ENCODE measurements at regions not wholly inside any gene's neighbourhood (a gene's known extent, or its start where the extent isn't known, plus 50 kb on each side); places are given as distances from the start of the nearest gene placed in this dataset.

DNA sequence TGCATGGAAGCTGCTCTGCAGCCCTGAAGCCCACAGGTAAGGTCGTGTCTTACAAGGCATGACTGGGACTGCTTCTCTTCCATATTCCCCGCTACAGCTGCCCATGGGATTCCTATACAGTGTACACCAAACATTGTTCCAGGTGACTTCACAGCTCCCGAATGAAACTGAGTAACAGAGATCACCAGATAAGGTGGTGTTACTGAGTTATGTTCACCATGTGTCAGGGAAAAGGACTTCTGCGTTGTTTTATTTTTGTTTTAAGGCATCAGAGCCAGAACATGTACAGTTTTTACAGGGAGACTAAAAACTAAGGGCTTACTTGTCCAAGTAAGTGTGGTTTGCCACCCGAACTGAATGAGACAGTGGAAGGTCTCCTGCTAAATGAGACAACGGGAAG lies 138.3 kb downstream of the CD83 start:
- DNase-seq: no peak

DNA sequence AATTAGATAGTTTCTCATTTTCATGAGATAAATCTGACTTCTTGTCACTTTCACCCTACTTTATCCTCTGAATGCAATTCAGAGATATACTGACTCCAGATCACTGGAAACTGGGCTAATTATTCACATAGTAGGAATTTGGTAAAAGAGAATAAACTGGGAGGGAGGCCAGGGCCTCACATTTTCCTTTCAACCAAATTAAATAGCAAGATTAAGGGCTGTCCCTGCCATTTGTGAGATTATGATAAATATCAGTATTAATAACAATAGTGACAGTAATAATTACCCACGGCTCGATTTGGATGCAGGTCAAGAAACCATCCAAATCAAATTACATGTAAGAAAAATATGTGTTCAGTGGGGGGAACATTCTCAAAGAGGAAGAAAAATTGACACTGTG lies 140.5 kb downstream of the CD83 start:
- no peak for DNase-seq

DNA sequence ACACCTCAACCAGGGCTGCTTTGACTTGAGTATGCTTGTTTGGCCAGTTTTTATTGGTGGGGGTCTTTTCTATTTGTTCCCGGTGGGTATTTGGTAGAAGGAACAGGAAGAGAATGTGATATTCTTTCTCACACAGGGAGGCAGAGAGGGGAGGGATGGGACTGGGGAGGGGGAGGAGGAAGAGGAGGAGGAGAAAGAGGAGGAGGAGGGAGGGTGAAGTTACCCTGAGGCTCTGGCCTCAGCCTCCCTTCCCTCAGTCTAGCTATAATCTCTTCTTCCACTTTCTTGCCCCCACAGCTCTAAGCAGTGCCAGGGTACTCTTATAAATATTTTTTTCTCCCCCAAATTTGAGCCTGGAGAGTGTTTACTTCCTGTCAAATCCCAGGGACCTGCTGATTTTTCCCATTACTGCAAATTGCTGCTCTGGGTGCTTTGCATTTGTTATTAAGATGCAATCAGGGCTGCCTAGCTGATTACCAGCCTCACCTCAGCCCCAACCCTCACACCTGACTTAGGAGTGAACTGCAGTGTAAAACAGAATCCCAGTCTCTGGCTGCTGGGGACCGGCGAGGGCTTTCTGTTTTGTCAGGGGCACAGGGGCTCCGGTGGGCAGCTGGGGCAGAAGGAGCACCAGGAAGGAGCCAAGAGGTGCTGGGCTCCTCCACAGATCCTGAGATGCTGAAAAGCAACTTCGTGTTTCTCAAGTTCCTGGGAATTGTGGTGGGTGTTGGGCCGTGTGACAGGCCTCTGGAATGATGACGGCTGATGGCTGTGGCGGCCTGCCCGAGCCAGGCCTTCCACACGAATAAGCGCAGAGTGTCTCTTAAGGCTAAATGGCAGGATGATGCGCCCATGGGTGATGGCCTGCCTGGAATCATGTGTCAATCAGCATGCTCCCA lies 141.4 kb downstream of the CD83 start:
- peak in 1 of 2 experiments; percentile 44 for DNase-seq

DNA sequence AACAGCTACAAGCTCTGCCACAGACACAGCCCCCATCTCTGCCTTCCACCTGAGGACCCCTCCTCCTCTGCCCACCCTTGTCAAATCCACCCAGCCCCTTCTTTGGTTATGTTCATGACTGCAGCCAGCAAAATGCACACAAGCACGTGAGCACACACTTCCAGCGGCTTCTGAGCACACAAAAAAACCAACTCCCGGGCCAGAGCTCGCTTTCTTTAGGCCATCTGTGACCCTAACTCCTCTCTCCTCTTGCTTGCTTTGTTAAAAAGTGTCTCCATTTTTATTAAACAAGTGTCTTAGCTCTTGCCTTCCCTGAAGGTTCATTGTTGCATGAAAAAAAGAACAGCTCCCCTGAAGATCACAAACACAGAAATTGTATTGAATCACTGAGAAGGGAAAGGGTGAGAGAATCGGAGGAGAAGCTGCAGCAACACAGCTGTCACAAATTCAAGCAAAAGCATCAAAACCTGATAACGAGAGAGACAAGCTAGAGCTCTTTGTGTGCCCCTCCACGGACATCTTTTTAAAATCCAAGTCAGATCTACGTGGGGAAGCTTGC lies 142.1 kb downstream of the CD83 start:
- DNase-seq: no peak

DNA sequence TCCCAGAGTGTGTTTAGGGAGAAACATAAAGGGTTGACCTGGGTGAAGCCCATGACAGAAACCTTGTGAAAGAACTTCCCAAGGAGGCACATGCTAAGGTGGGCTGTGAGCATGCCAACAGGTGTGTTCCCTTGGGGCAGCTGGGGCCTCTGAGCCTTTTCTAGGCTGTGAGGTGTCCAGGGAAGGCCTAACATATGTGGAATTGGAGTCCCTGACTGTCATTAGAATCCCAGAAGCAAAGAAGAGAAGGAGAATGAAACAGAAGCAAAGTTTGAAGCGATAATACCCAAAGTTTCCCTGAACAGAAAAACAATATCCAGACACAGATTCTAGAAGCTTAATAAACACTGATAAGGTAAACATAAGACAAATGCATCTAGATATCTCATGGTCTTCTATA lies 143.3 kb downstream of the CD83 start:
- no peak for DNase-seq

DNA sequence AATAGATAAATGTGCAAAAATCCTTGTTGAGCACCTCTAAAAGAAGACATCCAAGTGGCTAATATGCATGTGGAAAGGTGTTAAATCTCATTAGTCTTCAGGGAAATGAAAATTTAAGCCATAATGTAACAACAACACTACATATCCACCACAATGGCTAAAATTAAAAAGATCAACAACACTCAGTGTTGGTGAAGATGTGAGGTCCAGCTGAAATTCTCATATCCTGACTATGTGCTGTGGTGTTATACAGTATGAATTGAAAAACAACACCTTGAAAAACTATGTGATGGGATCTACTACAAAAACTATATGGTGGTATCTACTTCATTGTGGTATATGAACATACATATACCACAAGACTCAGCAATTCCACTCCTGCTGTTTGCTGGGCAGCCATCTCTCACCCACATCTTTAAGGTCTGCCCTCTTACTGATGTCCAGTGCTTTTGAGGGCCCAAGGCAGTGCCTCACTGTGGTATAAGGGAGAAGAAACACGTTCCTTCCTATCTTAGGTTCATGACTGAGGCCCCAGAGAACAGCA lies 146.4 kb downstream of the CD83 start:
- no peak for DNase-seq

DNA sequence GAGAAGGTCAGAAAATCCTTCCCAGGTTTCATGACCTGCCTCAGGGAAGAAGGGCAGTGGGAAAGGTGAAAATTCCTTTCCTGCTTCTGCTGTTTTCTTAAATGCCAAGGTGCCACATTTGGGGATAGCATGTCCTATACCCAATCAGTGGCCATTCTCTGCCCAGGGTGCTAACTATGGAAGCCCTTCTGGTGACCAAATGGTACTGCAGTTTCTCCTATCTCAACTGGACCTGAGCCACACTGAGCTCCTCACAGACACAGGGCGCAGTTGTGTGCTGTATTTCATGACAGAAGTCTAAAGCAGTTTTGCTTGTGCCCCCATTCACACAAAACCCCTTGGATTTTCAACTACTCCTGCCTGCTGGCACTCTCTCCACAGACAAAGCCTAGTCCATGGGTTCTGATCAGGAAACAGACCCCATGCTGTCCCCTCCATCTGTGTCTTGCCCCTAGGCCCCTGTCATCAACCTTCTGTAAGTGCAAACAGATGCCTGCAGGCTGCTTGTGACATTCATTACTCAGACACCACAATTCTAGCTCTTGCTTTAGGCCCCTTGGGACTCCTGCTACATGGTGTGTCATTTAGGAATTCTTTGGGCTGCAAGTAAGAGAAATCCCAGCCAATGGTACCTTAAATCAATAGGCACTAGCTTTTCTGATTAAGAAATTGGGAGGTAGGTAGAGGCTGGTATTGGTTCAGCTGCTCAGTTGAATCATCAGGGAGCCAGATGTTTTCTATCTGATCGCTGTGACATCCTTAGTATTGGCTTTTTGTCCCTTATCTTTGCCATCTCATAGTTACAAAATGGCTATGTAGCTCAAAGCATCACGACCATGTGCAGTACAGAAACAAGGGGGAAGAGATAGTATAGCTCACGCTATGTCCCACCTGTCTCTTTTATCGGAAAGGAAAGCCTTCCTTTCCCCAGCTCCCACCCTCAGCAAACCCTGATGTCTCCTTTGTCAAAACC lies 147.8 kb downstream of the CD83 start:
- peak in 1 of 2 experiments; percentile 9 for DNase-seq

DNA sequence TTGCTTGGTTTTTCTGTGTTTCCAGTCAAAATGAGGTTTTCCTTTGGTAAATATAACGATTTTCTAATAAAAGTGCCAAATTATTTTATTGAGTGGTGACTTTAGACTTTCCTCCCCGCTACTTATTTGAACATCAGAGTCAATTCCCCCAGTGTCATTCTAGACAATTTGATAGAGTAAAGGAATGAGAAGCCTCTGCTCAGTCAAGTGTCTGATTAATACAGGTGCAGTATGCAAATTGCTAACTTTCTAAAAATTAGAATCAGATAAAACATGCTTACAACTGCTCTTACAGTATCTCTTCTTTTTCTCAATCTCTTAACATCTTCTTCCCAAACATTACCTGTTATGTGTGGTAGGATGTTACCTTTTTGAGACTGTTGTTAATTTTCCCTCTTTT lies 148.7 kb downstream of the CD83 start:
- no peak for DNase-seq

DNA sequence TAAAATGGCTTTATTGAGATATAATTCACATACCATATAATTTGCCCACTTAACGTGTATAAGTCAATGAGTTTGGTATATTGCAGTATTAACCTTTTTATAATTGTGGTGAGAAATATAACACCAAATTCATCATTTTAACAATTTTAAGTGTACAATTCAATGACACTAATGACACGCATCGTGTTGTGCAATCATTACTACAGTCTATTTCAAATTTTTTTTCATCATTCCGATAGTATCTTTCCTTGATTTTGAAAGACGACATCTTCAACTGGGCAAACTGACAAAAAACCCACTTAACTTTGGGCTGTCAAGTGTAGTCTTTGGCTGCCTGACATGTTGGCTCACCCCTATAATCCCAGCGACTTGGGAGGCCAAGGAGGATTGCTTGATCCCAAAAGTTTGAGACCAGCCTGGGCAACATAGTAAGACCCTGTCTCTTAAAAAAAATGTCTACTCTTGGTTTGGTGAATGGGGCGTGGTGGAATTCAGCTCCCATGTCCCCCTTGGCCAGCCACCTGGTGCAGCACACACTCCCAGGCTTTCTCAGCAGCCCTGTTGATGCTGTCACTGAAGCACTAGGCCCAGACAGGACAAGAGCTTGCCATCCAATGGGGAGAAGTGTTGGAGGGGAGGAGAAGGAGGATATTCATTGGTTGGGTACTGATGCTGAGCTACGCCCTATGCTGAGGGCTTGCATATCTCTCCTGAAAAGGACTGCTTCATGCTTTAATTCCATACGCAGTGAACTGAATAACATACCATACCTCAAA lies 150.5 kb downstream of the CD83 start:
- no peak for DNase-seq

DNA sequence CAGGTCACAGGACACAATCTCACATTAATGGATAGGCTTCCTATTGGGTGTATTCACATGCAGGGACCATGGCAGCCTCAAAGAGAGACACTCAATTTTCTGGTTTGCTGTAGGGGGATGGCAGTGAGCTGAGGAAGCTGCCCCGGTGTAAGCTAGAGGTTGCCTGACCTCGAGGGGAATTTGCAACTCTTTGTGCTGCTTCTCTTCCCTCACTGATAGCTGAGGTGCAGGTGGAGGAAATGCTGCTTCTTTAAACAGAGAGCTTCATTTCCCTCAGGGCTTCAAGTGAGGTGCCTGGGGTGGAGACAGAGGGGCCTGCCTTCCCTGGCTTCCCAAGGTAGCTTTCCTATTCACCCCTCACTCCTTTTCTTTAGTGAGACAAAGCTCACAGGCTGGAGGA lies 151.9 kb downstream of the CD83 start:
- no peak for DNase-seq

DNA sequence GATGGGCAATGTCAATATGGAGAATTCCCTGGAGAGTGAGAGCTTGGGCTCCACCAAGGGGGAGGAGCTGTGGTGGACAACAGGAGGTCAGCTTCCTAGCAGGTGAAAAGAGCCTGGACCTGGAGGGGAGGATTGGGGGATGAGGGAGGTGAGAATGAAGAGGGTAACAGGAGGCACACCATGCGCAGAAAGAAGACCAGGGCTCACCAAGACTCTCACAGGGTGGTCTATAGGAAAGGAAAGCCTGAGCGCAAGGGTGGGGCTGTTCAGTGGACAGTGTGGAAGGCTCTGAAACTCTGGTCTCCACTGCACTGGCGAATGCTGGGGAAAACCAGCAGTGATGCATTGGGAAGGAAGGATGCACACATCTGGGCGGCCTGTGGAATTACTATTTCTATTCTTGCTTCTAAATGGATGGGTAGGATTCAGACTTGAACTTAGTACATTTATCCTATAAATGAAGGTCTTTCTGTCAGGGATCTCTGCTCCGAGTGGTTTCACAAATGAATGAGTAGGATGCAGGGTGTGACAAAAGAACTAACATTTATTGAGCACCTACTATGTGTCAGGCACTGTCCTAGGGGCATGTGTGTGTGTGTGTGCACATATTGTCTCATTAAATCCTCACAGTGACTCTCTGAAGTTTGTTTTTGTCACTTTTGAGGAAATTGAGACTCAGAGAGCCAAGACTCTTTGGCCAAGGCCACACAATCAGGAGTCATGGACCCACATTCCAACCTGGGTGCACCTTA lies 152.7 kb downstream of the CD83 start:
- DNase-seq: no peak

DNA sequence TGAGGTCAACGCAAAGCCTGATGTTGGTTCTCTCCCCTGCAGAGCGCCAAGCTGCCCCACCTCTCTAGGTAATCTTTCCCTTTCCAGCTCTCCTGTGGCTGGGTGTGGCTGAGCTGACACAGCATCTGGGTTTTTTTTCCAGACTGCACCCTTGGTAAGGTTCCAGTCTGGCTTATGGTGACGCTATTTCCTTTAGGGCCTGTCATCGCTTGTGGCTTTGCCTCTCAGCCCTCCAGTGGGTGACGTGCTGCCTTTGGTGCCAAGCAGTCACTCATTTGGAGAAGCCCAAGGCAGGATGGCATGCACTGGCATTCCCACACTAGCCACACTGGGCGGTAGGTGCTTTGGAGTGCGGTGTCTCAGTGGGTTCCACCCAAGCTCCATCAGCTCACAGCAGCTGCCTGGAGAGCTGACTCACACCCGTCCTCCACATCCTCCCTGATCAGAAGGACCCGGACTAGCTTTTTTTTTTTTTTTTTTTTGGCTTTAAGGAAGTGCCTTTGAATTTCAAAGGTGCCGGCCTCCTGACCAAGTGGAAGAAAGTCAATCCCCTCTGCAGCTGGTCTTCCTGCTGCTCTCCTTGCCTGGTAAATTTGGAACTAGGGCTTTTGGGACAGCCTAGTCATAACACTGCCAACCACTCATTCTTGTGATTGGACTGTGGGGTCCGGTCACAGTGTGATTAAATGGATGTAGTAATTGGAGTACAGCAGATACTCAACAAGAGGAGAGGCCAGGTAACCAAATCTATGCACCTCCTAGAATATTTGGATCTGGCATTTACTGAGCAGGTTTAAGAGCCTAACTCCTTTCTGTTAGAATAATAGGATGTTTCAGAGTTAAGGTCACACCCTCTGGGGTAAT lies 153.6 kb downstream of the CD83 start:
- DNase-seq: no peak

DNA sequence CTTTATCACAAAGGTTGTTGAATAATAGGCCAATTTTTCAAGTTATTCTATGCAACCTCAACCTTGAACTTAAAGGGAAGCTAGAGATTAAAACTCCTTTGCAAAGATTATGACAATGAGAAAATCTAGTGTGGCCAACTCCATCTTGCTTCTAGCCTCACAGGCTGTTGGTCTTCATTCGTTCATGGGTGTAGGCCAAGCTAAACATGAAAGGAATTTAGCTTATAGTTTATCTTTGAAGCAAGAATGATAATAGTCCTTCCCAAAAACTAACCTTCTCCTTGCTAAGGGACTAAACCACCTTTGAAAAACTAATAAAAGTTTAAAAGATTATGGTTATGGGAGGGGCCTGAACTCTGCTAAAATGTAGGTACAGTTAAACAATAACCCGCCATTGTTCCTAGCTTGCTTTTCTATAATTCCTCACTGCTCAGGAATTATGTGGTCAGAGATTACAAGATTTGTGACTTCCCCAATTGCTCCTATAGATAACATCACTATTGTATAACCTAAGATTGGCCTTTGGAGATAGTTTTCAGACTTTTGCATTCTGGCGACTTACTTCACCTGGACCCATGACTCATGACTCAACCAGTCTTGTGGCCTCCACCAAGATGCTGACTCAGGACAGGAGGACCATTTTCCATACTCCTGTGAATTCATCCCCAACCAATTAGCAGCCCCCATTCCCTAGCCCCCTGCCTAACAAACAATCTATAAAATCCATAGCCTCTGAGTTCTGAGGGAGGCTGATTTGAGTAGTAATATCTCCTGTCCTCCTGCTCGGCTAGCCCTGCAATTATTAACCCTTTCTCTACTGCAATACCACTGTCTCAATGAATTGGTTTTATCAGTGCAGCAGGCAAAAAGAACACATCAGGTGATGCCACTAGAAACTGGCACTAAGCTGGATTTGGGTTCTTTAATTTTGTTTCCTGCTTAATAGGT lies 154.5 kb downstream of the CD83 start:
- DNase-seq: no peak

DNA sequence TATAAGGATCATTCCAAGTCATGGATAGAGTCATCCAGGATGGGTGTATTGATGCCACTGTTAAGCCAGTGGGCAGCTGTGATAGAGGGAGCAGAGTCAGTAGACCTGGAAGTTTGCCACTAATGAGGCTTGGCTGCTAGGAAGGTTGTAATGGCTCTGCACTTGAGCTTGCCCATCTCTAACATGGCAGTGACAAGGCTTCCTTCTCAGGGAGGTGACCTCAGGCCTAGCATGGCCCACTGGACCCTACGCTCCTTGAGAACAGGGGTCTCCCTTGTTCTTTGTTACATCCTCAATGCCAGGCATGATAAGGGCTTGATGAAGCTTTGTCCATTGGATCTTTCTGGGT lies 155.1 kb downstream of the CD83 start:
- no peak for DNase-seq

DNA sequence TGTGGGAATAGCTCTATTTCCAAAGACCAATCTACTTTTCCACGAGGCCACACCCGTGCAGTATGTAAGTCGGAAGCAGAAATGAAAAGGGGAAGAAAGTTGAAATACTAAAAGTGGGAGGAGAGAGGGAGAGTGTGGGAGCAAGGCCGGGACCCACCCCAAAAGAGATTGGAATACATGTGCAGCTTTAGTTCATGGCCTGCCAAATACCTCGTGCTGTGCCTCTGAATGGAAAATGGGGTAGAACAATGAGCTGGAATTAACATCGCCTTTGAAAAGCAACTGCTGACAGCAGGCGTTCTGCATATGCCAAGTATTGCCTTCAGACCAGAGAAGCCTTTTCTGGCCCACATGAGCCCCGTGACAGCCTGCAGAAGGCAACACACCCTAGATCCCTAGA lies 155.6 kb downstream of the CD83 start:
- DNase-seq: no peak

DNA sequence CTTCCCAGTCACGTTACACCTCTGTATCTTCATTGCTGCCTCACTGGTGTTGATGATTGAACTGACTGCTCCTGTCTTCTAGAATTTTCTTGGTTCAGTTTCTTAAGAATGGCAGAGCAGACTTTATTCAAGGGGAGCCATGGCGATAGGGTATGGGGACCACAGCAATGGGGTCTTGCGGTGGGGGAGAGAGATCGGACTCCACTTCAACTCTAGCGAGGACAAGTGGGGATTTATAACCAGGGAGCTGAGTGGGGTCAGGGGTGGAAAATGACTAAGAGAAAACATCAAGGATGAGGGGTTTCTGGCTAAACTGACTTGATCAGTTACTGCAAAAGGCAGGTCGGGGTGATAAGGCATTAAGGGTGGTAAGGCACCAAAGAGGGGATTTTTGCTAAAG lies 156.4 kb downstream of the CD83 start:
- DNase-seq: no peak

DNA sequence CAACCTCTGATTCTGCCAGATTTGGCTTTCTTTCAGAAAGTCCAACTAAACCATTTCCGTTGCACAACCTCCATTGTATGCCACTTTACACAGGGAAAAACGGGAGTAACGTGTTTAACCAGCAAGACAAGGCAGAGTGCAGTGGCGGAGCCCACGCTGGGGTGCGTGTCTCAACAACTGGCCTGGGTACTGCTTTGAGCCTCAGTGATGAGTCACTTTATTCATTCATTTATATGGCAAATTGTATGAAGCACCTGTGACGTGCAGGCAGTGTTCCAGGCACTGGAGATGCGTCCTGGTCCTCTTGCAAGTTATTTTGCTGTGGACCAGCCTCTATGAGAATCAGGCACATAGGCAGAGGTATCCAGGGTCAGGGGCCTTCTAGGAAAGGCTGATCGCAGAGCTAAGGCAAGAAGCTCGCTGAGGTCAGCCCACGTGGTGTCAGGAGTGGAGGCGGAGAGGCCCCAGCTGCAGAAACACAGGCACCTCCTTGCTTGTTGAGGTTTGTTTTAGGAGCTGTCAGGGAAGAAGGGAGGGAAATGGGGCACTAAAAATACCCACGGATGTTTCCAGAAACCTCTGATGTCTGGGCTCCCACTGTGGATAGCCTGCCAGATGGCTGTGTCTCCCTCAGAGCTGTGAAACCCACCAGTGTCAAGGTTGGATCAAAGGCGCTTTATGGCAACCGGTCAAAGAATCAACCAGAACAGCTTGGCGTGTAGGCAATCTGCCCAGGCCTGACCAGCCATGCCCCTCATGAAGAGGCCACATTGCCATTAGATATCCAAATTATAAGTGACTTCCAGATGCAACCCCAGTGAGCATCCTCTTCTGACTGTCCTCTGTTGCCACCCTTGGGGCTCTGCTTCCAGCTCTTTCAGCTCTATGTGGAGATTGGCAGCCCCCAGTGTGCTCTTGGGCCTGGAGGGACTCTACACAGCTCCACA lies 157.2 kb downstream of the CD83 start:
- no peak for DNase-seq

DNA sequence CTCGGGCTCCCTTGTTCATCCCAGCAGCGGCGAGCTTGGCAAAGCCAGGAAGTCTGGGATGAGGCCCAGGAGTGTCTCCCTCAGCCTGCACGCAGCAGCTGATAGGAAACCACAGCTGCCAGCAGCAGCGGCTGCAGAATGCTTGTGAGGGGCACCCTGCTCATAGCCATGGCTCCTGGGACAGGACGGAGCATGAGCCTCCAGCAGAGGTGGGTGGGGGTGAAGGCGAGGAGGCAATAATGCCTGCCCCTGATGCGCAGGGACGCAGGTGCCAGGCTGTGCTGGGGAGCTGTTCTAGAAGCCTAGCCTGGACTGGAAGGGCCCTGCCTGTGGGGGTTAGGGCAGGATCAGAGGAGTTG lies 157.9 kb downstream of the CD83 start:
- no peak for DNase-seq

Data from NCI-H526 (cell line).